HG03575 (cell line): ENCODE measurements at regions not wholly inside any gene's neighbourhood (a gene's known extent, or its start where the extent isn't known, plus 50 kb on each side); places are given as distances from the start of the nearest gene placed in this dataset.

Source experiments
- ATAC-seq: cut with Tn5 transposase; IDR thresholded peaks from one replicate; pipeline ENCODE4 v1.9.1; 2021; ENCODE audit not compliant: unreplicated experiment, insufficient number of reproducible peaks, low FRiP score; ENCODE audit errors: extremely low read depth

GRCh38 chr18:2312440-2312839 is 258.9 kb downstream of the METTL4 start:
- ATAC-seq: no peak

- ATAC-seq: no peak
Measured at GRCh38 chr18:2313332-2313731, 258.0 kb downstream of the METTL4 start.

DNA sequence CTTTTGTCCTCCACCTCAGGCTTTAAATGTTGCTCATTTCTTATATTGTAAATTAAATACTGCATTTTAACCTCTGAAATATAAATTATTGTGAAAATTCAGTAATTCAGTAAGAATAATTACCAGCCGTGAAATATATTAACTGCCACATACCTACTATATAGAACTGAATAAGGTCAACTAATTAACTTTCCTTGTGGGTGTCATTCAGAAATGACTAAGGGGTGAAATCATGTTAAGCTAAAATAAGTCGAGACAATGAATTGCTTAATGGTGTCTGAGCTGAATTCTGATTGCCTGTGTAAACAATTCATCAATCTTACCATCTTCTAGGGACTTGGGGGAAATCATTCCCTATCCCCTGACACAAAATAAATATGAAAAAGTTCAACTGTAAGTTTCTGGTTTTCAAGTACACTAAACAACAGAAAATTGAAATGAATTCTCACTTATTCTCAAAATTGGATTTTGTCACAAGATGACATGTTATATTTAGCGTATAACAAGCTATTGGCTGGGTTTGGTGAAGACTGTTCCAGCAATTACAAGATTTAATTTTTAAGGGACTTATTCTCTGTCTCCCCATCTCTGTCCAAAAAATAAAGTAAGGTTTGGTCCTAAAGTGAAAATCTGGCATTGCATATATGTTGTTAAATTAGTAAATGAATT is 255.1 kb downstream of the METTL4 start:
- no peak for ATAC-seq

- ATAC-seq: no peak
Measured at GRCh38 chr18:2316751-2317696, 254.3 kb downstream of the METTL4 start.

DNA sequence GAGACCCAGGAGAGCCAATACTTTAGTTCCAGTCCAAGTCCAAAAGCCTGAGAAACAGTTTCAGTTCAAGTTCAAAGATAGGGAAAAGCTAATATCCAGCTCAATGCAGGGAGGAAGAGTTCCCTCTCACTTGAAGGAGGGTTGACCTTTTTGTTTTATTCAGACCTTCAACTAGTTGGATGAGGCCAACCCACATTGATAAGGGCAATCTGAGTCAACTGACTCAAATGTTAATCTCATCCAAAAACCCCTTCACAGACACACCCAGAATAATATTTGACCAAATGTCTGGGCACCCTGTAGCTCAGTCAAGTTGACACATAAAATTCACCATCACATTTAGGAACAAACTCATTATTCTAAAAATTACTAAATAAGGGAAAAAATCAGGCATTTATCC is 246.8 kb downstream of the METTL4 start:
- no peak for ATAC-seq

GRCh38 chr18:2325308-2325849 is 245.9 kb downstream of the METTL4 start:
- ATAC-seq: no peak

- ATAC-seq: no peak
Measured at GRCh38 chr18:2325933-2326332, 245.4 kb downstream of the METTL4 start.

DNA sequence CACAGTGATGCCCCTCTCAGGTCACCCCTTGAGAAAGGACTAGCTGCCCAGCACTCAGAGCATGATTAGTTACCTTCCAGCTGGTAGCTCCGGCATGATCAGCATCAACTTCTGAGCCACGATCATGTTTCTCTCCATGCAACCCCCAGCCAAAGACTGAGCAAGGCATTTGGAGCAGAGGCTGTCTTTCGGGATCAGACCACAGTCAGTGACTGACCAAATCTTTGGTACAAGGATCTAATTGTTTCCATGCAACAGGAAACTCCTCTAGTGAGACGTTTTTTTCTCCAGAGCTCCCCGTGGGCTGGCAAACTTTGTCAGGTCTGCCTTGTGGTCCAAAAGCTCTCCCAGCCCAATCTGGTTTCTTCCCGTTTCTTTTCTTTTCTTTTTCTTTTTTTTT is 244.3 kb downstream of the METTL4 start:
- no peak for ATAC-seq

- no peak for ATAC-seq
Measured at GRCh38 chr18:2330764-2331163, 240.5 kb downstream of the METTL4 start.

DNA sequence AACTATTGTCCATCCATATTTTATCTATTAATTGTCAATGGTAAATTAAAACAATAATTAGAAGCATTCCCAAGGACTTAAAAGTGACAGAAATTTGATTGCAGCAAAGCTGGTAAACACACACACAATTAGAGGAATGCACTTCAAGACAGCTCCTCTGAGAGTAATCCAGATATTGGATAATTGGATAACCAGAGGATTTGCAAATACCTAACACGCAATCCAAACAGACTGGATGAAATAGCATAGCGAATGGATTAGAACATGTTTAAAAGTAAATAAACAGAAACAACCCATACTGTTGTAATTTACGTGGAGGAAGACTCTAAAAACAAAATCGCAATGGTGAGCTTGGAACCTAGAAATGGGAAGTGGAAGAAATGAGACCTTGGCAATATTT is 239.8 kb downstream of the METTL4 start:
- ATAC-seq: no peak

GRCh38 chr18:2336690-2337392 is 234.5 kb downstream of the METTL4 start:
- ATAC-seq: no peak

GRCh38 chr18:2337552-2338141 is 233.7 kb downstream of the METTL4 start:
- peak; percentile 66 for ATAC-seq

- no peak for ATAC-seq
Measured at GRCh38 chr18:2338601-2339000, 232.7 kb downstream of the METTL4 start.

DNA sequence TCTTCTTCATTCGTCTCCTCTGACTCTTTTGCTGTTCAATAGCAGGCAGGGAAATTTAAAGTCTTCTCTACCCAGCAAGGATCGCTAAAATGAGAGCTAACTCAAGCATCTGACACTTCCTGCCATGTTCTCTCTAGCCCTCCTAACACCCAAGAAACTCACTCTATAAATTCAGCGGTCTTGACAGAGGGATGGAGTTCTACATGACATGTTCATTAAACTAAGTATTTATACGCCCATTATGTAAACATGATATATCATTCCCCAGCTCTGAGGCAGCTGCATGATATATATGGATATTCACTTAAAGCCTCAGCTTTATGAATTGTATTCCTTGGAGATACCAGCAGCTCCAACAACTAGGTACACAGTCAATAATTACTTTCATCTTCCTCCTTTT is 231.0 kb downstream of the METTL4 start:
- no peak for ATAC-seq

- no peak for ATAC-seq
Measured at GRCh38 chr18:2348003-2348402, 223.3 kb downstream of the METTL4 start.

- no peak for ATAC-seq
Measured at GRCh38 chr18:2351126-2351850, 220.0 kb downstream of the METTL4 start.

- no peak for ATAC-seq
Measured at GRCh38 chr18:2354292-2354691, 217.0 kb downstream of the METTL4 start.

DNA sequence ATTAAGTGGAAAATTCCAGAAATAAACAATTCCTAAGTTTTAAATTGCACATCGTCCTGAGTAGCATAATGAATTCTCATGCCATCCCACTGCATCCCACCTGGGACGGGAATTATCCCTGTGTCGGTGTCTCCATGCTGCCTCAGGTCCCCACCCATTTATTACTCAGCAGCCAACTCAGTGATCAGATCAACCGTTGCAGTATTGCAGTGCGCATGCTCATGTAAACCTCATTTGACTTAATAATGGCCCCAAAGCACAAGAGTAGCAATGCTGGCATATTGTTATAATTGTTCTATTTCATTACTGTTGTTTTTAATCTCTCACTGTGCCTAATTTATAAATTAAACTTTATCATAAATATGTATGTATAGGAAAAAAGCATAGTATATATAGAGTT is 214.4 kb downstream of the METTL4 start:
- no peak for ATAC-seq

- ATAC-seq: no peak
Measured at GRCh38 chr18:2360861-2361260, 210.4 kb downstream of the METTL4 start.
